K562 (cell line): ENCODE measurements at regions not wholly inside any gene's neighbourhood (a gene's known extent, or its start where the extent isn't known, plus 50 kb on each side); places are given as distances from the start of the nearest gene placed in this dataset.

Source experiments
- ATAC-seq: fragments of 200-7000 bp; cut with Tn5 transposase; 3 replicates; pipeline ENCODE4 v1.9.1; 2020; ENCODE audit warnings: moderate library complexity
- BruUV-seq: library from RNA; stranded (reverse); fragments of 400-500 nt; replicated peaks from 2 replicates; lab custom pipeline; 2021; lab: Mats Ljungman, UMichigan
- CTCF ChIA-PET: fragments of 300-600 bp; formaldehyde crosslinking; extraction: SDS; loops from one replicate; lab custom pipeline; 2021; ENCODE audit warnings: low intra/inter-chr PET ratio; lab: Yijun Ruan, JAX
- POLR2A ChIA-PET: fragments of 300-600, 350-650 bp; sonication (Branson Sonifier 250); formaldehyde crosslinking; extraction: SDS; loops from one replicate; lab custom pipeline; 2021; ENCODE audit warnings: antibody characterized with exemption, inconsistent platforms; lab: Yijun Ruan, JAX
- DNase-seq, 4 experiments: peaks; one replicate each; pipeline versions ENCODE4 v3.0.0 to v3.0.0-alpha.2; 2011 to 2018; ENCODE audit warnings: low spot score in 3 of 4, mixed read lengths in 3 of 4; ENCODE audit errors: extremely low read depth in 1 of 4
- FAIRE-seq: peaks from 2 replicates; lab custom pipeline; 2011; peaks lifted over from hg19 to GRCh38; lab: Jason Lieb, UNC
- H2AFZ ChIP-seq: 2 replicates; pipeline ENCODE4 v1.6.0; 2011; ENCODE audit warnings: low read depth, low read length, control low read depth, inconsistent platforms
- H3K27ac ChIP-seq: fragments of 200-600 bp; 3 replicates; pipeline ENCODE4 v1.8.0; 2011; ENCODE audit warnings: low read depth, mild to moderate bottlenecking, control low read depth, inconsistent platforms, low read length, moderate library complexity, mixed read lengths; ENCODE audit errors: extremely low read depth
- H3K27me3 ChIP-seq, 2 experiments: fragments of 300-600 bp in 1 of 2; 2 replicates in 1 of 2; 3 replicates in 1 of 2; pipeline versions ENCODE4 v1.6.0 to v1.8.0; 2011; ENCODE audit warnings: inconsistent platforms in 2 of 2, low read length in 2 of 2, mild to moderate bottlenecking in 1 of 2, mixed read lengths in 1 of 2, moderate library complexity in 1 of 2; ENCODE audit not compliant: control insufficient read depth in 2 of 2, insufficient read depth in 2 of 2
- H3K36me3 ChIP-seq: fragments of 300-600 bp; 3 replicates; pipeline ENCODE4 v1.8.0; 2011; ENCODE audit warnings: mild to moderate bottlenecking, low read length, inconsistent platforms; ENCODE audit not compliant: control insufficient read depth, insufficient read depth
- H3K4me1 ChIP-seq, 2 experiments: fragments of 200-600 bp in 1 of 2; replicated peaks in 1 of 2; 2 replicates in 1 of 2; 3 replicates in 1 of 2; pipeline versions ENCODE4 v1.5.1 to v1.8.0; 2011; ENCODE audit warnings: inconsistent platforms in 2 of 2, low read length in 2 of 2, mild to moderate bottlenecking in 1 of 2, mixed read lengths in 1 of 2, moderate library complexity in 1 of 2; ENCODE audit not compliant: control insufficient read depth in 2 of 2, insufficient read depth in 2 of 2
- H3K4me2 ChIP-seq: 2 replicates; pipeline ENCODE4 v1.6.1; 2011; ENCODE audit warnings: low read length, control low read depth, inconsistent platforms, mixed read lengths; ENCODE audit not compliant: insufficient read depth
- H3K4me3 ChIP-seq: fragments of 200-600 bp; sonication (generic), shearing (Covaris generic); 2 replicates; pipeline ENCODE4 v1.5.1; 2016; ENCODE audit warnings: control low read depth, inconsistent platforms
- H3K79me2 ChIP-seq: fragments of 200-600 bp; 3 replicates; pipeline ENCODE4 v1.8.0; 2011; ENCODE audit warnings: low read length, inconsistent platforms; ENCODE audit not compliant: control insufficient read depth, insufficient read depth
- H3K9ac ChIP-seq, 2 experiments: 2 replicates each; pipeline versions ENCODE4 v1.6.0 to v1.6.1; 2011; ENCODE audit warnings: low read depth in 2 of 2, low read length in 2 of 2, control low read depth in 1 of 2, inconsistent platforms in 1 of 2, mild to moderate bottlenecking in 1 of 2, mixed read lengths in 1 of 2; ENCODE audit not compliant: insufficient read depth in 1 of 2
- H3K9me1 ChIP-seq: one replicate; pipeline ENCODE4 v1.6.0; 2011; ENCODE audit warnings: inconsistent platforms, mild to moderate bottlenecking, low read length, moderate library complexity; ENCODE audit not compliant: control insufficient read depth, insufficient read depth
- H3K9me3 ChIP-seq: replicated peaks from 2 replicates; pipeline ENCODE4 v1.5.1; 2011; ENCODE audit warnings: low read depth, low read length, inconsistent platforms; ENCODE audit not compliant: control insufficient read depth, insufficient read depth
- H4K20me1 ChIP-seq: replicated peaks from 2 replicates; pipeline ENCODE4 v1.6.1; 2011; ENCODE audit warnings: low read length, inconsistent platforms, mixed read lengths; ENCODE audit not compliant: control insufficient read depth, insufficient read depth
- CREB1 ChIP-seq, 2 experiments: sonication (generic) in 1 of 2; formaldehyde crosslinking in 1 of 2; IDR thresholded peaks; 2 replicates each; pipeline versions ENCODE4 v1.6.1 to v1.8.0; 2012 to 2022; ENCODE audit warnings: inconsistent platforms in 1 of 2, mild to moderate bottlenecking in 1 of 2, missing genetic modification reagents in 1 of 2, moderate library complexity in 1 of 2
- ETS2 ChIP-seq: IDR thresholded peaks from 2 replicates; pipeline ENCODE4 v1.6.1; 2016; ENCODE audit warnings: borderline replicate concordance, missing genetic modification characterization, mild to moderate bottlenecking, moderate library complexity, missing compliant biosample characterization; ENCODE audit not compliant: poor library complexity, severe bottlenecking
- HLTF ChIP-seq: fragments of 450-650 bp; IDR thresholded peaks from 2 replicates; pipeline ENCODE4 v1.6.1; 2016
- NR1H2 ChIP-seq: sonication (generic); formaldehyde crosslinking; IDR thresholded peaks from 2 replicates; pipeline ENCODE4 v1.4.0; 2020; ENCODE audit warnings: mild to moderate bottlenecking, missing genetic modification reagents
- NR2C1 ChIP-seq, 2 experiments: fragments of 450-650 bp; IDR thresholded peaks; 2 replicates each; pipeline ENCODE4 v1.6.1; 2017; ENCODE audit warnings: mild to moderate bottlenecking in 2 of 2, antibody characterized with exemption in 1 of 2, inconsistent platforms in 1 of 2, missing compliant biosample characterization in 1 of 2, missing genetic modification characterization in 1 of 2
- RREB1 ChIP-seq: fragments of 250-450 bp; sonication (Bioruptor Pico); IDR thresholded peaks from 2 replicates; pipeline ENCODE4 v1.4.0; 2020
- TCF7L2 ChIP-seq: fragments of 150-350 bp; IDR thresholded peaks from 2 replicates; pipeline ENCODE4 v1.6.1; 2016; ENCODE audit warnings: low read depth, mild to moderate bottlenecking, low read length, moderate library complexity
- ZSCAN29 ChIP-seq: fragments of 450-650 bp; IDR thresholded peaks from 2 replicates; pipeline ENCODE4 v1.6.1; 2017
- WGBS: fragments of 100-300 bp; shearing (Covaris generic); methylation state at CpG from one replicate; pipeline ENCODE4 v1.1.6; 2016; ENCODE audit warnings: low coverage, mixed read lengths; ENCODE audit not compliant: insufficient coverage; ENCODE audit errors: missing lambda C conversion rate; 5-methylcytosine and 5-hydroxymethylcytosine counted together
- in situ Hi-C: fragments of 300-500 bp; cut with MboI; formaldehyde crosslinking; loops from 4 replicates; pipeline ENCODE4 v1.15.0; 2018; ENCODE audit warnings: inconsistent platforms, mixed read lengths
- intact Hi-C: fragments of 100-400 bp; cut with micrococcal nuclease; formaldehyde crosslinking; loops from 2 replicates; pipeline ENCODE4 v1.14.2; 2022

- POLR2A ChIA-PET: interaction anchor here (0.7 to 1.7 kb wide), 4 partner anchors 18 to 240 kb away, joined by 3 to 5 read pairs (median 3); no protein-coding TSS in a partner anchor
- CTCF ChIA-PET: no interaction called here
Measured at GRCh38 chr15:38687775-38688495, 123.3 kb upstream of the RASGRP1 start.

More at GRCh38 chr15:38687775-38688495, 123.3 kb upstream of the RASGRP1 start:
- TF ChIP-seq ETS2 (tag) (no peak), CREB1 (IDR thresholded peaks at IDR 0.05) (no peak), CREB1 (CRISPR knock-in tag; IDR thresholded peaks at IDR 0.05) (no peak), HLTF (no peak), NR1H2 (CRISPR knock-in tag) (no peak), ZSCAN29 (no peak), TCF7L2 (no peak), RREB1 (CRISPR knock-in tag) (no peak), NR2C1 (IDR thresholded peaks at IDR 0.05) (no peak), NR2C1 (tag; IDR thresholded peaks at IDR 0.05) (no peak)
- Histone ChIP-seq H4K20me1 (no peaks in the 10 kb centered on the region), H3K9ac (no peak overlapping the region), H2AFZ (no peak overlapping the region), H3K79me2 (no peaks in the 10 kb centered on the region), H3K27me3 (no peaks in the 10 kb centered on the region; a peak in 1 of 5 replicates), H3K36me3 (no peaks in the 10 kb centered on the region), H3K9me3 (no peaks in the 10 kb centered on the region; the same call in 1 of the 2 replicates), H3K9me1 (no peaks in the 10 kb centered on the region), H3K27ac (no peak overlapping the region), H3K4me3 (no peak overlapping the region), H3K4me1 (no peaks in the 10 kb centered on the region), H3K4me2 (no peak overlapping the region)
- ATAC-seq: no peak
- no peak for FAIRE-seq
- DNase-seq: no peak
- BruUV-seq: no TSS peak
- intact Hi-C loops: no loop called here
- WGBS: 4% methylated on average over 7 of the region's 7 CpGs
- in situ Hi-C loops: no loop called here
